ENCODE measurements at regions not wholly inside any gene's neighbourhood (a gene's known extent, or its start where the extent isn't known, plus 50 kb on each side); places are given as distances from the start of the nearest gene placed in this dataset.
"Not testable (repeated sequence)": the region's sequence is repeated elsewhere in the genome, so short reads cannot be mapped to it uniquely, and the experiment has no call there.

DNA sequence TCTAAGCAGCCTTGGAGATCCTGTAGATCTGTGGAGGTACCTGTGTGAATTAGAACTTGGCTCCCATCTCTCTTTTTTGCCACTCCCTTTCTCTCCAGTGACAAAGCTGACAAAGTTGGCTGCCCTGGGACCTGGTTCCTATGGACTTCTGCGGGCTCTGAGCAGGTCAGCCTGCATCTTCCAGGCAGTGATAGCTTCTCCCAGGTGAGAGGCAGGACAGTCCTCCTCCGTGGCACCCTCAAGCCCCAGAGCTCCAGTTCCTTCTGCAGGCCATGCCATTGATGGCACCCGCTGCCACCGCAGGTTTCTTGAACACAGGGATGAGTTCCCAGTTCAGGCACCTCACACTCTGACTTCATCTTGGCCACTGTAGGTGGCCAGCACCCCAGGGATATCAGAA lies 73.5 kb upstream of the GRB10 start:
- no peak for DNase-seq (ENCODE audit: low read depth)

DNA sequence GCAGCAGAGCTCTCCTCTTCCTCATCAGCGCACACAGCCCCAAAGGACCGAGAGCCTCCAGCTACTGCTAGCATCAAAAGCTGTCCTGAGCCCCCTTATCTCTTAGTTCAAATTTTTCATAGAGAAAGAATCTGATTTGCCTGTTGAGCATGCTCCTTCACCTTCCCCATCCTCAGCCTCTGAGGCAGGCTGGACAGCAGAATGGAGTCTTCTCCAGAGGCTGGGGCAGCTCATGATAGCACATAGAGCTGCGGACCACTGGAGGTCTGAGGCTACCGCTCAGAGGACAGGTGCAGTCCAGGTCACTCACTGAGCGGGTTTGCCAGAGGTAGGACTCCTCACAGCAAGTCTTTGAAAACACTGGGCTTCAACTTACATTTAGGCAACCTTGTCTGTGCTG lies 72.8 kb upstream of the GRB10 start:
- DNase-seq (ENCODE audit: low read depth) = no peak

DNA sequence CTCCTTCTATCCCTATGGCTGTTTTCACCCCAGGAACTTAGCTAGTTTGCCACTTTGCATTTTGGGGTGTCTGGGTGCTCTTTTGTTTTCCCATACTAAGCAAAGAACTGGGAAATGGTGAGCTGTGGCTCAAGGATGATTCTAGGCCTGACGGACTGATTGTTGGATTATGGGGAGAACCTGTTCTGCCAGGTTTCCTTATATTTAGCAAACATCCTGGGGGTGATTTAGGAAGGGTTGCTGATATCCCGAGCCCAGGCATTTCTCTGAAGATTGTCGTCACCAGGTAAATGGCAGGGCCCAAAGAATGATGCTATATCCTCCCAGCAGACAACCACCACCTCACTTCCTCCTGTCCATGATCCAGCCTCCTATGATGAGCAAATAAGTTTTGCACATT lies 72.1 kb upstream of the GRB10 start:
- no peak for DNase-seq (ENCODE audit: low read depth)

DNA sequence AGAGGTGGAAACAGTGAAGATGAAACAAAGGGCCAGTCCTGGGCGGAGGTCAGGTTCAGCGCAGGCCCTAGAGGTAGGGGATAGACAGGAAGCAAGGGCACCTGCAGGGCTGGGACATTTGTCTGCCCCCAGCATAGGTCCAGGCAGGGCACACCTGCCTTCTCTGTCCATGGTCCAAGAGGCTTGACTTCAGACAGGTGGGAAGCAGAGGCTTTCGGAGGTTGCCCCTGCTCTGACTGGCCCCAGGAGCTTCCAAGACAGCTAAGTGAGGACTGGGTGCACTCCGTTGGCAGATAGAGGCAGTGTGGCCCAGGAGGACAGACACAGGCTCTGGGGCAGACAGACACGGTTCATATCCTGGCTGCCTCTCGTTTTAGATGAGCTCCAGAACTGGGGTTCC lies 71.6 kb upstream of the GRB10 start:
- no peak for DNase-seq (ENCODE audit: low read depth)

DNA sequence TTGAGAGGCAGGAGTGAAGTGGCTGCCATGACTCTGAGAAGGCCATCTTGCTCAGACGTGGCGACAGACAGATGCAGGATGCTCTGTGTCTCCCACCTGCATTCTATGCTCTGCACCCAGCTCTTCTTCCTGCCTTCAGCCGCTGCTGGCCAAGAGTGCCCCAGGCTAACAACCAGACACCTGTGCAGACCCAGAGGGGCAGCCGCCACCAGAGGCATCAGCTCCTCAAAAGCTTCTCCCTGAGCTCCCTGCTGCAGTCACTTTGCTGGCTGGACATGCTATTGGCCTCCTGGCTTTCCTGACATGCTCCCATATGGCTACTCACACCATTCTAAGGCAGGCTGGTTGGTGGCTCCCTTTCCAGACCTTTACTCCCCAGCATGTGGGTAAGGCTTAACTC lies 70.6 kb upstream of the GRB10 start:
- no peak for DNase-seq (ENCODE audit: low read depth)

DNA sequence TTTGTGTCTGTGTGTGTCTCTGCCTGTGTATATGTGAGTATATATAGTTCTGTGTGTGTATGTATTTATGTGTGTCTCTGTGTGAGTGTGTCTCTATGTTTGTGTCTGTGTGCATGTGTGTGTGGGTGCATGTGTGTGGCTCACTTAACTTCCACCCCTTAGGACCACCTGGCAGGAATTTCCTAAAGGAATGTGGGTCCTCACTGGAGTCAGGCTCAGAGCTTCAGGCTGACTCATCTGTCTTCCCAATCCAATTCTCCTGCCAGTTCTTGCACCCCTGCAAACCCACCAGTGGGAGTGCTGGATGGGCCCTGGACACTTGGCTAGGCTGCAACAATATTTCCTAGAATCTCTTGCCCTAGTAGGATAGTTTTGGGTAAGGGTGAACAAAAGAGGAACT lies 70.2 kb upstream of the GRB10 start:
- DNase-seq (ENCODE audit: low read depth) = no peak

DNA sequence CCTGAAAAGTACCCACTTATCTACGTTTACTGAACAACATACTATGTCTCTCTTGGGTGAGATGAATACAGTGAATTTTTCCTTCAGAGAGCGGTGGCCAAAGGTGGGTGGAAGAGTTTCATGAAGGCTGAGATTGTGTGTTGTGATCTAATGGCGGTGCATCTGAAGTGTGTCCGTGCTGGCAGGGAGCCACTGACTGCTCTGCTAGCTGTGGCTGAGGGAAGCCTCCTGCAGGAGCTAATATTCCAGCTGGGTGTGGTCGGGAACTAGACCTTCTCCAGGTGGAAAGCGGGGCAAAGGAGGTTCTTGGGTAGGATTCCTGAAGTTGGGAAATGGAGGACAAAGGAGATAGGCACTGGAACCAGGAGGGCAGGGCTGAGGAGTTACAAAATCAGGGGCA lies 69.2 kb upstream of the GRB10 start:
- DNase-seq (ENCODE audit: low read depth) = no peak

DNA sequence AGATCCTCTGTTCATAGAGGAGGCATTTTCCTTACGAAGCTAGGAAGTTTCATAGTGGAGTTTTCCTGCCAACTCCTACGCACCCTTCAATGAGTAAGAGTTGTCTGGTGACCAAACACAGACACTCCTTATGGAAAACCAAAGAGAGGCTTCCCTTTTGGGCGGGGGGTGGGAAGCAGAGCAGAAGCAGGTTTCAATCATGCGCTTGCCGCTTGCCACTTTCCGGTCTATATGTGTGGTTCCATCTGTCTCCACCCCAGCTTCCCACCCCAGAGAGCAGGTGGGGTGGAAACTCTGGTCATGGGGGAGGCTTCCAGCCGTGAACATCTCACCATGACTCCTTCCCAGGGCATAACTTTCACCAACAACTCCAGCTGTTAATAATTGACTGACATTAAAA lies 68.8 kb upstream of the GRB10 start:
- no peak for DNase-seq (ENCODE audit: low read depth)

DNA sequence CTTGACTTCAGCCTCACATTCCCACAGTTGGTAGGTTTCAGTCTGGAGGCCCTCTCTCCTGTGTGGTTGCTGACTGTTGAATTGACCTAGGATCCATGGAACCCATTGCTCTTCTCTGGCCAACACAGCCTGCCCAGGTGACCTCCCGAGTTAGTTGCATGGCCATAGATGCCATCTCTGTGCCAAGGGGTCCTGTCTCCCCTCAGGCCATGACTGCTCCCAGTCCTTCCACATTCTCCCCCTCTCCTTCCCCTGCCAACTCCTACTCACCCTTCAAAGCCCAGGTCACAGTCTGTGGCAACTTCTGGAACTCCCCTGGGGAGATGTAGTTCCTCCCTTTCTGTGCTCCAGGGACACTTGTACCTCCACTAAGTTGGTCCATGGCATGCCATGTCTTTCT lies 67.3 kb upstream of the GRB10 start:
- DNase-seq (ENCODE audit: low read depth) = no peak

DNA sequence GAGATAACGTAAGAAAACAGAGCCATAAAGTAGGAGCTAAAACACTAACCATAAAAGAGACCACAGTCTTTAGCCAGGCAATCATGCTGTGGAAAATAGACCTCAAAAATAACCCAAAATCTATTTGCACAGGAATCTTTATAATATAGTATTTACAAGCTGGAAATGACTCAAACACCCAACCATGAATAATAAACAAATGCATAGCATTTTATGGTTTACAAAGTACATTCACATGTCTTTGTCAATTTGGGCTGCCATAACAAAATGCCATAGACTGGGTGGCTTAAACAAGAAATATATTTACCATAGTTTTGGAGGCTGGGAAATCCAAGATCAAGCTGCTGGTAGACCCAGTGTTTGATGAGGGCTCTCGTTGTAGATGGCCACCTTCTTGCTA lies 65.5 kb upstream of the GRB10 start:
- no peak for DNase-seq (ENCODE audit: low read depth)

DNA sequence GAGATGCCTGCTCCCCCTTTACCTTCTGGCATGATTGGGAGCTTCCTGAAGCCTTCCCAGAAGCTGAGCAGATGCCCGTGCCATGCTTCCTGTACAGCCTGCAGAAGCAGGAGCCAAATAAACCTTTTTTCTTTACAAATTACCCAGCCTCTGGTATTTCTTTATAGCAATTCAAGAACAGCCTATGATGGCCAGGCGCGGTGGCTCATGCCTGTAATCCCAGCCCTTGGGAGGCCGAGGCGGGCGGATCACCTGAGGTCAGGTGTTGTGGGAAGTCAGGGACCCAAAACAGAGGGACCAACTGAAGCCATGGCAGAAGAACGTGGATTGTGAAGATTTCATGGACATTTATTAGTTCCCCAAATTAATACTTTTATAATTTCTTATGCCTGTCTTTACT lies 62.2 kb upstream of the GRB10 start:
- not testable (repeated sequence) for DNase-seq (ENCODE audit: low read depth)

DNA sequence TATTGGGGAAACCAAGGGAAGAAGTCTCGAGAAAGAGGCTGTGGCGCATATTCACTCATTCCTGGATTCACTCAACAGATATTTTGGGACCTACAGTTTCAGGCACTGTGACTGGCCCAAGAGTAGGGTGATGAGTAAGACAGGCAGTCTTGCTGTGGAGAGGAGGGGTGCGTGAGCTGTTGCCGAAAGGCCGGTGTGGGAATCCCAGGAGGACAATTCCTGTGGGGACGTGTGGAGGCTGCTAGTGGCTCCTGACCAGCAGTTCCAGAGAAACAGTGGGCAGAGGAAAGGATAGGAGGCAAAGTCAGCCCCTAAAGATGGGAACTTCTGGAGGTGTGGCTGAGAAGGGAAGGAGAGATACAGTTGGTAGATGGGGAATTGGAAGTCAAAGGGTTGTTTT lies 59.3 kb upstream of the GRB10 start:
- no peak for DNase-seq (ENCODE audit: low read depth)

DNA sequence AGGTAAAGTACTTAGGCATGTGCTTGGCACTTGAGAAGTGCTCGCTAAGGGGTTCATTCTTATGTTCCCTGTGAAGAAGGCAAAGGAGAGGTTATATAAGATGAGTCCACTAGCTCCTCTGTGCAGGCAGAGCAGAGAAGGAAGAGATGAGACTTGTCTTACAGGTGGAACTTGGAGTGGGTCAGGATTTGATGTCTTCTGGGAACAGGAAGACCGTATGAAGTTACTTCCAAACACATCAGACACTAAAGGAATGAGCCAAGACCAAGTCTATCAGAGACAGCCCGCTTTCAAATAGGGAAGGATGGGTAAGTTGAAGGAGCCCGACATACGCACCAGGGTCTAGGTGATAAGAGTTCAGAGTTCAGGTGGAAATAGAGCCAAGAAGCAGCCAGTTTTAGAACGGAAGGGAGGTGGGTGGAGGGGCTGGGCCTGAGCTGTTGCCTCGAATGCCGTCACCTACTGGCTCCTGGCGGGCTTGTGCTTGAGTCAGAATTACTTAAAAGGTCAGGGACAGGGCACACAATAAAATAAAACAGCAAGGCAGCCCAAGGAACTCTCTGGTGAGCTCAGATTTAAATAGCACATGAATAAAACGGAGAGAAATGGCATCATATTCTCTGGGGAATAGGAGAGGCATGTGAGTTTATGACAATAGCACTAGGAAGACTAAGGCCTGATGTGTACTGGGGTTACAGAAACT lies 56.1 kb upstream of the GRB10 start:
- no peak for DNase-seq (ENCODE audit: low read depth)

DNA sequence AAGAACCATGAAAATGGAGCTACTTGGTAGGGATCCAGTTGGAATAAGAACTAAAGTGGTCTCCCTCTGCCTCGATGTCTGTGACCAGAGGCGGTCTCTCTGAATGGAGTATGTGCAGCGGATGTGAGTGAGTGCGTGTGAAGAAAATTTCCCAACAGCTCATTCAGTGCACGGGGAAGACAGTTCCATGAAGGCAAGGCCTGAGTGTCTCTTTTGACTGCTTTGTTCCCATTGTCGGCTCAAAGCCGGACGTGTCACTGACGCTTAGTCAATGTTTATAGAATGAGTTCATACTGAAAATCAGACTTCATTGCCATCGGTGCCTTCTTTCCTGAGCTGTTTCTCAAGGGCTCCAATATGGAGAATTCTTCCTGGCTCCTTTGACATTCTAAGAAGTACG lies 55.3 kb upstream of the GRB10 start:
- no peak for DNase-seq (ENCODE audit: low read depth)

DNA sequence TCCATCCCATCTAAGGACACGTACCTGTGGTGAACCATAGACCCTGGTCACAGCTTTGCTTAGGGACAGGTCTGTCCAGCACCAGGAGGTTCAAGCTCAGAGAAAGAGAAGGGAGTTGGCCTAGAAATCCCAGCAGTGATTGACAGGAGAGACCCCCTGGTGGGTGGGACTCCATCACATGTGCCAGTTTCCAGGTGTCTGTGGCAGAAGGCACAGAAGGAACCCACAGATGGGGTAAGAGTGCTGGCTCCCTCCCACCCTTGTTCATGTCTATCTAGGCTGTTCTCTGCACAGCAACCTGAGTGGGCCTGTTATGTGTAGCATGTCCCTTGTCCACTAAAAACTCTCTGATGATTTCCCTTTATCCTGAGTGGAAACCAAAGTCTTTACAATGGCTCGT lies 54.0 kb upstream of the GRB10 start:
- DNase-seq (ENCODE audit: low read depth) = no peak

DNA sequence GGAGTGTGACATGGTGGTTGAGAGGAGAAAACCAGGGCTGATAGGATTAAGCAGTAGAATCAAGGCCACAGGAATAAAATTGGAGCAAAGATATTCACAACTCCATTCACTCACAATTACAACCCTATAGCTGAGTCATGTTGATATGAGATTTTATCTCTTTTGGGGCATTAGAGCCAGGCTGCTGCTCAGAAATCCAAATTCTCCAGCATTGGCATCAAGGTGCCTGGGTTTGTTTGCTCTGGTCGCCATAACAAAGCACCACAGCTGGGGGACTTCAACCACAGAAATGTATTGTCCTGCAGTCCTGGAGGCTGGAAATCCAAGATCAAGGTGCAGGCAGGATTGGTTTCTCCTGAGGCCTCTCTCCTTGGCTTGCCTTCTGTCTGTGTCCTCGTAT lies 52.5 kb upstream of the GRB10 start:
- no peak for DNase-seq (ENCODE audit: low read depth)

DNA sequence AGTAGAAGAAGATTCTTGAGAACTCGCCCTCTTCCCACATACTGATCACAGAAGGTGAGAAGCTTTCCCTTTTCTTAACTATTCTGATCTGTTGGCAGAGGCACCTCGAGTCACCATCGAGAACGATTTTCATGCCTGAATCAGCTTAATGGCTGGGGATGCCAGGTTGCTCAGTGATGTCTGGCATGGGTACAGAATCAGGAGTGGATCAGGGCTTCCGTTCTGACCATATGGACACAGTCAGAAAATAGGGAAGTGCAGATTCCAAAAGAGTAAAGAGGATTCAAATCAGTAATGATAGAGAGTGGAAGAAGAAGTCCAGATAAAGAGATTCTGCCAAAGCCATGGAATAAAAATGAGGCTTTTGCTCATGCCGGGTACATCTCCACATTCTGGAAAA lies 52.0 kb upstream of the GRB10 start:
- no peak for DNase-seq (ENCODE audit: low read depth)

DNA sequence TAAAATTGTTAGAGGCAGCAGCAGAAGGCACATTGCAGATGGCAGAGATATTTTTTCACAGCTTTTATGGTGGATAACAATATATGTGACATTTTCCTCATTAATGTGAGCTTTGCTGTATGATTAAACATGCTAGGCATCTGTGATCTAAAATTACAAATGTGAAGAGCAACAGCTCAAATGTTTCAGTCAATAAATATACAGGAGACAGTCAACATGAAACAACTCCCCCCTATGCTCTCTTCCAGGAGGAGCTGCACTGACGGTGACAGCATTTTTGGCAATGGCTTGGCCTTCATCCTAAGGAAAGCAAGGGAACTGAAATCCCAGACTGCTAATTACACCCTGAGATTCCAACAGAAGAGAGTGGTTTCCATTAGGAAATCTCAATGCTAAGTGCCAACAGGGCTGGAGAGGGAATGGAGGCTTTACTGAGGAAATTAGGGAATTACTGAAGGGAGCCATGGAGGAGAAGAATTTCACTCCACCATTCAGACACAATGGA lies 51.4 kb upstream of the GRB10 start:
- DNase-seq (ENCODE audit: low read depth) = no peak

DNA sequence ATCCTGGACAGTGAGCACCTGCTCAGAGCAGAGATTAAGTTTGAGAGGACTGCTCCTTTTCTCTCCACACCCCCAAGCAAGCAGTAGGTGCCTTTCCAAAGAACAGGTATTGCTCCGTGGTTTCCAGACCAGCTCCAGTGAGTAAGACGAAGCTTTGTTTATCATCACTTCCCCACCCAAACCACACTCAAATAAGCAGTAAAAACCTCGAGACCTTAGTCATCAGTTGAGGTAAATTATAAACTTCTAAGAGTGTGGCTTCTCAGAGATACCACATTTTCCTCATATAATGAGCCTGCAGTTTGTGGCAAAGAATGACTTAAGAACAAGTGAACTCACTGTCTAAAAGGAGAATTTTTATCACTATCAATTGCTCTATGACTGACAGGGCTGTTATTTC lies 50.0 kb upstream of the GRB10 start:
- no peak for DNase-seq (ENCODE audit: low read depth)
